ENCODE measurements at regions not wholly inside any gene's neighbourhood (a gene's known extent, or its start where the extent isn't known, plus 50 kb on each side); places are given as distances from the start of the nearest gene placed in this dataset.

GRCh38 chr2:16223841-16224177 is 283.5 kb downstream of the MYCN start:
- Histone ChIP-seq H3K27me3 (ENCODE audit: insufficient read depth, low read depth, severe bottlenecking) (no peaks in the 10 kb centered on the region), H3K9me3 (ENCODE audit: severe bottlenecking) (no peaks in the 10 kb centered on the region), H3K27ac (no peak overlapping the region), H3K4me3 (ENCODE audit: low read depth, low read length) (no peak overlapping the region), H3K36me3 (no peaks in the 10 kb centered on the region)
- no peak for TF ChIP-seq CTCF (IDR thresholded peaks at IDR 0.05; ENCODE audit: low read depth, low read length)
- DNase-seq = no peak

GRCh38 chr2:16223161-16223840 is 283.0 kb downstream of the MYCN start:
- peak; percentile 8; the same call in 1 of the 2 replicates for TF ChIP-seq CTCF (IDR thresholded peaks at IDR 0.05; ENCODE audit: low read depth, low read length)
- Histone ChIP-seq H3K36me3 (no peaks in the 10 kb centered on the region), H3K27me3 (ENCODE audit: insufficient read depth, low read depth, severe bottlenecking) (no peaks in the 10 kb centered on the region), H3K9me3 (ENCODE audit: severe bottlenecking) (no peaks in the 10 kb centered on the region), H3K27ac (peak overlapping the region; percentile 1; the same call in 1 of the 2 replicates), H3K4me3 (ENCODE audit: low read depth, low read length) (no peak overlapping the region)
- DNase-seq = peak; percentile 43

- H3K27ac ChIP-seq = no peak overlapping the region
These were observed 282.0 kb downstream of the MYCN start for GRCh38 chr2:16222326-16222725.

GRCh38 chr2:16221461-16222010 is 281.2 kb downstream of the MYCN start:
- Histone ChIP-seq H3K36me3 (no peaks in the 10 kb centered on the region), H3K27ac (no peak overlapping the region), H3K4me3 (ENCODE audit: low read depth, low read length) (no peak overlapping the region), H3K27me3 (ENCODE audit: insufficient read depth, low read depth, severe bottlenecking) (no peaks in the 10 kb centered on the region), H3K9me3 (ENCODE audit: severe bottlenecking) (no peaks in the 10 kb centered on the region)
- no peak for TF ChIP-seq CTCF (IDR thresholded peaks at IDR 0.05; ENCODE audit: low read depth, low read length)
- DNase-seq = no peak

More at GRCh38 chr2:16222326-16222725, 282.0 kb downstream of the MYCN start:
- no peaks in the 10 kb centered on the region for H3K9me3 ChIP-seq (ENCODE audit: severe bottlenecking)
- H3K36me3 ChIP-seq = no peaks in the 10 kb centered on the region
- DNase-seq = no peak
- no peaks in the 10 kb centered on the region for H3K27me3 ChIP-seq (ENCODE audit: insufficient read depth, low read depth, severe bottlenecking)
- H3K4me3 ChIP-seq (ENCODE audit: low read depth, low read length) = no peak overlapping the region
- no peak for TF ChIP-seq CTCF (IDR thresholded peaks at IDR 0.05; ENCODE audit: low read depth, low read length)

- no peak for TF ChIP-seq CTCF (IDR thresholded peaks at IDR 0.05; ENCODE audit: low read depth, low read length)
These were observed 279.1 kb downstream of the MYCN start for GRCh38 chr2:16219292-16219975.

More at GRCh38 chr2:16219292-16219975, 279.1 kb downstream of the MYCN start:
- DNase-seq = no peak
- no peaks in the 10 kb centered on the region for H3K36me3 ChIP-seq
- no peak overlapping the region for H3K27ac ChIP-seq
- no peak overlapping the region for H3K4me3 ChIP-seq (ENCODE audit: low read depth, low read length)
- H3K27me3 ChIP-seq (ENCODE audit: insufficient read depth, low read depth, severe bottlenecking) = no peaks in the 10 kb centered on the region
- H3K9me3 ChIP-seq (ENCODE audit: severe bottlenecking) = no peaks in the 10 kb centered on the region

Measured in WERI-Rb-1 (cell line).